NB4 (cell line): ENCODE measurements at regions not wholly inside any gene's neighbourhood (a gene's known extent, or its start where the extent isn't known, plus 50 kb on each side); places are given as distances from the start of the nearest gene placed in this dataset.

Experiments used
- POLR2A ChIP-seq: IDR thresholded peaks from 2 replicates; pipeline ENCODE4 v1.6.1; 2011; ENCODE audit warnings: mild to moderate bottlenecking; ENCODE audit not compliant: insufficient read length; ENCODE audit errors: extremely low read depth
- TF ChIP-seq, protein P1 (sequence below): IDR thresholded peaks from one replicate; pipeline ENCODE4 v1.5.1; 2012; ENCODE audit warnings: low read depth, low read length

- TF ChIP-seq POLR2A = no peak
- TF ChIP-seq, protein P1, sequence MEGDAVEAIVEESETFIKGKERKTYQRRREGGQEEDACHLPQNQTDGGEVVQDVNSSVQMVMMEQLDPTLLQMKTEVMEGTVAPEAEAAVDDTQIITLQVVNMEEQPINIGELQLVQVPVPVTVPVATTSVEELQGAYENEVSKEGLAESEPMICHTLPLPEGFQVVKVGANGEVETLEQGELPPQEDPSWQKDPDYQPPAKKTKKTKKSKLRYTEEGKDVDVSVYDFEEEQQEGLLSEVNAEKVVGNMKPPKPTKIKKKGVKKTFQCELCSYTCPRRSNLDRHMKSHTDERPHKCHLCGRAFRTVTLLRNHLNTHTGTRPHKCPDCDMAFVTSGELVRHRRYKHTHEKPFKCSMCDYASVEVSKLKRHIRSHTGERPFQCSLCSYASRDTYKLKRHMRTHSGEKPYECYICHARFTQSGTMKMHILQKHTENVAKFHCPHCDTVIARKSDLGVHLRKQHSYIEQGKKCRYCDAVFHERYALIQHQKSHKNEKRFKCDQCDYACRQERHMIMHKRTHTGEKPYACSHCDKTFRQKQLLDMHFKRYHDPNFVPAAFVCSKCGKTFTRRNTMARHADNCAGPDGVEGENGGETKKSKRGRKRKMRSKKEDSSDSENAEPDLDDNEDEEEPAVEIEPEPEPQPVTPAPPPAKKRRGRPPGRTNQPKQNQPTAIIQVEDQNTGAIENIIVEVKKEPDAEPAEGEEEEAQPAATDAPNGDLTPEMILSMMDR = no peak
Measured at GRCh38 chr2:194060269-194060668, 1596.8 kb upstream of the SLC39A10 start.
